A549 (cell line): ENCODE measurements at regions not wholly inside any gene's neighbourhood (a gene's known extent, or its start where the extent isn't known, plus 50 kb on each side); places are given as distances from the start of the nearest gene placed in this dataset.

Source experiments
- ATAC-seq, 2 experiments: fragments of 200-7000 bp in 1 of 2; fragments of >200 bp in 1 of 2; cut with Nextera tagmentation in 1 of 2; cut with Tn5 transposase in 1 of 2; 3 replicates each; pipeline versions ENCODE4 v1.8.0 to v1.9.1; 2018 to 2020; ENCODE audit warnings: mild to moderate bottlenecking in 1 of 2, moderate library complexity in 1 of 2
- CTCF ChIA-PET: fragments of 300-600 bp; sonication (Branson Sonifier 250); formaldehyde crosslinking; extraction: SDS; loops from one replicate; lab custom pipeline; 2021; ENCODE audit warnings: antibody characterized with exemption, inconsistent platforms; lab: Yijun Ruan, JAX
- POLR2A ChIA-PET: fragments of 350-600 bp; formaldehyde crosslinking; extraction: SDS; loops from one replicate; lab custom pipeline; 2021; ENCODE audit warnings: antibody characterized with exemption, inconsistent platforms; lab: Yijun Ruan, JAX
- DNase-seq, 2 experiments: peaks; one replicate each; pipeline versions ENCODE4 v3.0.0 to v3.0.0-alpha.2; 2011 to 2016; ENCODE audit warnings: low read depth in 1 of 2, low spot score in 1 of 2
- FAIRE-seq: peaks from 2 replicates; lab custom pipeline; 2011; peaks lifted over from hg19 to GRCh38; lab: Jason Lieb, UNC
- H3K27ac ChIP-seq, 2 experiments: fragments of >200 bp; sonication (Bioruptor Twin); formaldehyde crosslinking; 3 replicates each; pipeline ENCODE4 v1.5.1; 2016 to 2017
- H3K4me1 ChIP-seq: fragments of >200 bp; sonication (Bioruptor Twin); formaldehyde crosslinking; 3 replicates; pipeline ENCODE4 v1.6.1; 2016
- H3K4me2 ChIP-seq: fragments of >200 bp; sonication (Bioruptor Twin); formaldehyde crosslinking; 3 replicates; pipeline ENCODE4 v1.6.1; 2016
- H3K4me3 ChIP-seq: fragments of >200 bp; sonication (Bioruptor Twin); formaldehyde crosslinking; 3 replicates; pipeline ENCODE4 v1.5.1; 2016
- H3K9me3 ChIP-seq: fragments of >200 bp; sonication (Bioruptor Twin); formaldehyde crosslinking; 3 replicates; pipeline ENCODE4 v1.6.1; 2016
- BCL3 ChIP-seq: fragments of >200 bp; sonication (Bioruptor Twin); formaldehyde crosslinking; IDR thresholded peaks from 3 replicates; pipeline ENCODE4 v1.6.1; 2016
- BHLHE40 ChIP-seq: IDR thresholded peaks from 2 replicates; pipeline ENCODE4 v1.6.1; 2012; ENCODE audit warnings: low read depth, low read length, inconsistent platforms
- CBX2 ChIP-seq: fragments of 200-600 bp; sonication (generic); IDR thresholded peaks from 2 replicates; pipeline ENCODE4 v1.6.1; 2016; ENCODE audit warnings: low read depth, mild to moderate bottlenecking, borderline replicate concordance
- CEBPB ChIP-seq, 2 experiments: fragments of >200 bp in 1 of 2; sonication (Bioruptor Twin) in 1 of 2; formaldehyde crosslinking in 1 of 2; IDR thresholded peaks; 2 replicates each; pipeline ENCODE4 v1.6.1; 2012 to 2016
- CHD2 ChIP-seq: fragments of 150-350 bp; IDR thresholded peaks from 2 replicates; pipeline ENCODE4 v1.6.1; 2014; ENCODE audit warnings: low read length; ENCODE audit not compliant: partially characterized antibody
- EHF ChIP-seq: fragments of 250-450 bp; sonication (Bioruptor Pico); IDR thresholded peaks from 2 replicates; pipeline ENCODE4 v1.5.0; 2020; ENCODE audit warnings: mild to moderate bottlenecking
- EHMT2 ChIP-seq: fragments of 200-600 bp; sonication (generic); IDR thresholded peaks from 2 replicates; pipeline ENCODE4 v1.6.1; 2016; ENCODE audit warnings: antibody characterized with exemption, low read depth, mild to moderate bottlenecking, moderate library complexity
- FOXS1 ChIP-seq: fragments of 250-450 bp; sonication (Bioruptor Pico); IDR thresholded peaks from 2 replicates; pipeline ENCODE4 v1.5.0; 2020; ENCODE audit warnings: mild to moderate bottlenecking, moderate library complexity
- KDM1A ChIP-seq: fragments of 200-600 bp; sonication (generic); IDR thresholded peaks from 2 replicates; pipeline ENCODE4 v1.6.1; 2016; ENCODE audit warnings: low read depth, mild to moderate bottlenecking
- MYC ChIP-seq: IDR thresholded peaks from 2 replicates; pipeline ENCODE4 v1.6.1; 2012; ENCODE audit warnings: mild to moderate bottlenecking, inconsistent platforms, low read length, improper control_type of control experiment, borderline replicate concordance
- NPAS2 ChIP-seq: fragments of 250-450 bp; sonication (Bioruptor Pico); IDR thresholded peaks from 2 replicates; pipeline ENCODE4 v1.8.0; 2022; ENCODE audit warnings: mild to moderate bottlenecking, moderate library complexity, borderline replicate concordance
- NR3C1 ChIP-seq: fragments of >200 bp; sonication (Bioruptor Twin); formaldehyde crosslinking; IDR thresholded peaks from 3 replicates; pipeline ENCODE4 v1.6.1; 2017
- REST ChIP-seq: fragments of 200-600 bp; sonication (generic); IDR thresholded peaks from 2 replicates; pipeline ENCODE4 v1.6.1; 2016; ENCODE audit warnings: antibody characterized with exemption, mild to moderate bottlenecking, moderate library complexity
- RNF2 ChIP-seq: fragments of 200-600 bp; sonication (generic); IDR thresholded peaks from 2 replicates; pipeline ENCODE4 v1.6.1; 2016; ENCODE audit warnings: low read depth, mild to moderate bottlenecking, antibody characterized with exemption, moderate library complexity, borderline replicate concordance
- TP53 ChIP-seq: fragments of 250-450 bp; sonication (Bioruptor Pico); IDR thresholded peaks from 2 replicates; pipeline ENCODE4 v1.5.0; 2021; ENCODE audit warnings: mild to moderate bottlenecking, moderate library complexity
- ZFP36 ChIP-seq: fragments of 450-650 bp; IDR thresholded peaks from 2 replicates; pipeline ENCODE4 v1.6.1; 2014; ENCODE audit warnings: borderline replicate concordance; ENCODE audit not compliant: partially characterized antibody
- ZNF302 ChIP-seq: fragments of 250-450 bp; sonication (Bioruptor Pico); IDR thresholded peaks from 2 replicates; pipeline ENCODE4 v1.9.0; 2021; ENCODE audit warnings: inconsistent platforms, mild to moderate bottlenecking, moderate library complexity
- WGBS: methylation state at CpG from one replicate; pipeline ENCODE4 v1.1.6; 2017; ENCODE audit errors: missing lambda C conversion rate; 5-methylcytosine and 5-hydroxymethylcytosine counted together
- TF ChIP-seq, protein P1 (sequence below): fragments of 250-450 bp; sonication (Bioruptor Pico); IDR thresholded peaks from 2 replicates; pipeline ENCODE4 v1.5.0; 2020; ENCODE audit warnings: low read depth, mild to moderate bottlenecking, moderate library complexity
- TF ChIP-seq, protein P2 (sequence below): fragments of >200 bp; sonication (Bioruptor Twin); formaldehyde crosslinking; IDR thresholded peaks from 2 replicates; pipeline ENCODE4 v1.6.1; 2016
- TF ChIP-seq, protein P3 (sequence below): fragments of 250-450 bp; sonication (Bioruptor Pico); IDR thresholded peaks from 2 replicates; pipeline ENCODE4 v1.5.0; 2021; ENCODE audit warnings: mild to moderate bottlenecking, moderate library complexity, borderline replicate concordance

DNA sequence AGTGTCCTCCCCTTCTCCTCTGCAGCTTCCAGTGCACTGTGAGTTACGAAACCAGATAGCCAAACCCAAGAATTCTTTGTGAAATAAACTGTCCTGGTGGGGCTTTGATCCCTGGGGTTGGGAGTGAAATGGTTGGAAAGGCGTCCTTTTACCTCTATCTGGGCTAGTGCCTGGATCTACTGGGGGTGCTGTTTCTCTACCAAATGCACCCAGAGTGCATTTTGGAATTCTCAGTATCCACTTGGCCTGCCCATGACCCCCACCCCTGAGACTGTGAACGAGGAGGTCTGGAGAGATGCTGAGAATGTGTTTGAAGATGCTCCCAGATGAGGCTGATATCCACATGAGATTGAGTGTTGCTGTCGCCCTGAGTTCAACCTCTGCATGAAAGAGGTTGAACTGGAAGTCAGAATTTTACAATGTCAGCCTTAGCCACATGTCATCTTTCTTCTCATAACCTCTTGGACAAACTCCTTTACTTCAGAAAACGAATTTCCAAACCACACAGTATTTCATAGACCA lies 87.1 kb upstream of the CLMN start:
- no peak for ATAC-seq
- Histone ChIP-seq H3K4me3 (no peak overlapping the region), H3K4me1 (no peaks in the 10 kb centered on the region), H3K27ac (no peak overlapping the region), H3K9me3 (no peaks in the 10 kb centered on the region), H3K4me2 (no peak overlapping the region)
- TF ChIP-seq ZNF302 (no peak), EHF (CRISPR knock-in tag) (no peak), TP53 (CRISPR knock-in tag) (no peak), BCL3 (no peak)
- ChIA-PET POLR2A (no interaction called here), CTCF (no interaction called here)
- 14% methylated on average over 5 of the region's 5 CpGs for WGBS
- no peak for DNase-seq
- no peak for FAIRE-seq

- 52% methylated on average over 6 of the region's 7 CpGs for WGBS
- DNase-seq (no peak), ATAC-seq (no peak), FAIRE-seq (no peak)
- H3K4me2 ChIP-seq: no peak overlapping the region
- no peak overlapping the region for H3K27ac ChIP-seq
- CTCF ChIA-PET: interaction anchor here (1.7 kb wide), 1 partner anchor 28 kb away, joined by 6 read pairs; no protein-coding TSS in a partner anchor
- H3K4me3 ChIP-seq: no peak overlapping the region
- H3K9me3 ChIP-seq: no peaks in the 10 kb centered on the region
- POLR2A ChIA-PET: no interaction called here
- no peaks in the 10 kb centered on the region for H3K4me1 ChIP-seq
- TF ChIP-seq, protein P1, sequence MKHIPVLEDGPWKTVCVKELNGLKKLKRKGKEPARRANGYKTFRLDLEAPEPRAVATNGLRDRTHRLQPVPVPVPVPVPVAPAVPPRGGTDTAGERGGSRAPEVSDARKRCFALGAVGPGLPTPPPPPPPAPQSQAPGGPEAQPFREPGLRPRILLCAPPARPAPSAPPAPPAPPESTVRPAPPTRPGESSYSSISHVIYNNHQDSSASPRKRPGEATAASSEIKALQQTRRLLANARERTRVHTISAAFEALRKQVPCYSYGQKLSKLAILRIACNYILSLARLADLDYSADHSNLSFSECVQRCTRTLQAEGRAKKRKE: no peak
- no peak for TF ChIP-seq BCL3
- TF ChIP-seq CHD2: no peak
- TF ChIP-seq CEBPB (IDR thresholded peaks at IDR 0.05): no peak
- TF ChIP-seq FOXS1 (CRISPR knock-in tag): no peak
- TF ChIP-seq NR3C1: no peak
- no peak for TF ChIP-seq ZNF302
- TF ChIP-seq MYC: no peak
Measured at GRCh38 chr14:95404583-95404982, 84.9 kb upstream of the CLMN start.

- POLR2A ChIA-PET: no interaction called here
- Histone ChIP-seq H3K9me3 (no peaks in the 10 kb centered on the region), H3K4me1 (no peaks in the 10 kb centered on the region), H3K4me2 (no peak overlapping the region), H3K4me3 (no peak overlapping the region), H3K27ac (no peak overlapping the region)
- TF ChIP-seq ZFP36 (no peak), CBX2 (no peak), KDM1A (no peak), REST (no peak), EHMT2 (no peak), NPAS2 (CRISPR knock-in tag) (no peak), MYC (no peak), RNF2 (no peak), BHLHE40 (no peak)
- TF ChIP-seq, protein P2, sequence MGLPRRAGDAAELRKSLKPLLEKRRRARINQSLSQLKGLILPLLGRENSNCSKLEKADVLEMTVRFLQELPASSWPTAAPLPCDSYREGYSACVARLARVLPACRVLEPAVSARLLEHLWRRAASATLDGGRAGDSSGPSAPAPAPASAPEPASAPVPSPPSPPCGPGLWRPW: no peak
- TF ChIP-seq, protein P3, sequence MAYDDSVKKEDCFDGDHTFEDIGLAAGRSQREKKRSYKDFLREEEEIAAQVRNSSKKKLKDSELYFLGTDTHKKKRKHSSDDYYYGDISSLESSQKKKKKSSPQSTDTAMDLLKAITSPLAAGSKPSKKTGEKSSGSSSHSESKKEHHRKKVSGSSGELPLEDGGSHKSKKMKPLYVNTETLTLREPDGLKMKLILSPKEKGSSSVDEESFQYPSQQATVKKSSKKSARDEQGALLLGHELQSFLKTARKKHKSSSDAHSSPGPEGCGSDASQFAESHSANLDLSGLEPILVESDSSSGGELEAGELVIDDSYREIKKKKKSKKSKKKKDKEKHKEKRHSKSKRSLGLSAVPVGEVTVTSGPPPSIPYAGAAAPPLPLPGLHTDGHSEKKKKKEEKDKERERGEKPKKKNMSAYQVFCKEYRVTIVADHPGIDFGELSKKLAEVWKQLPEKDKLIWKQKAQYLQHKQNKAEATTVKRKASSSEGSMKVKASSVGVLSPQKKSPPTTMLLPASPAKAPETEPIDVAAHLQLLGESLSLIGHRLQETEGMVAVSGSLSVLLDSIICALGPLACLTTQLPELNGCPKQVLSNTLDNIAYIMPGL (CRISPR knock-in tag): no peak
- 58% methylated on average over 5 of the region's 5 CpGs for WGBS
- DNase-seq (no peak), FAIRE-seq (no peak), ATAC-seq (no peak)
- CTCF ChIA-PET: interaction anchor here (1.0 kb wide), 1 partner anchor 11 kb away, joined by 3 read pairs; no protein-coding TSS in a partner anchor
Measured at GRCh38 chr14:95402578-95402977, 82.9 kb upstream of the CLMN start.
